ENCODE measurements at regions not wholly inside any gene's neighbourhood (a gene's known extent, or its start where the extent isn't known, plus 50 kb on each side); places are given as distances from the start of the nearest gene placed in this dataset.

GRCh38 chr2:118291251-118291880, 203.1 kb downstream of the INSIG2 start:
- TF ChIP-seq, protein P1, sequence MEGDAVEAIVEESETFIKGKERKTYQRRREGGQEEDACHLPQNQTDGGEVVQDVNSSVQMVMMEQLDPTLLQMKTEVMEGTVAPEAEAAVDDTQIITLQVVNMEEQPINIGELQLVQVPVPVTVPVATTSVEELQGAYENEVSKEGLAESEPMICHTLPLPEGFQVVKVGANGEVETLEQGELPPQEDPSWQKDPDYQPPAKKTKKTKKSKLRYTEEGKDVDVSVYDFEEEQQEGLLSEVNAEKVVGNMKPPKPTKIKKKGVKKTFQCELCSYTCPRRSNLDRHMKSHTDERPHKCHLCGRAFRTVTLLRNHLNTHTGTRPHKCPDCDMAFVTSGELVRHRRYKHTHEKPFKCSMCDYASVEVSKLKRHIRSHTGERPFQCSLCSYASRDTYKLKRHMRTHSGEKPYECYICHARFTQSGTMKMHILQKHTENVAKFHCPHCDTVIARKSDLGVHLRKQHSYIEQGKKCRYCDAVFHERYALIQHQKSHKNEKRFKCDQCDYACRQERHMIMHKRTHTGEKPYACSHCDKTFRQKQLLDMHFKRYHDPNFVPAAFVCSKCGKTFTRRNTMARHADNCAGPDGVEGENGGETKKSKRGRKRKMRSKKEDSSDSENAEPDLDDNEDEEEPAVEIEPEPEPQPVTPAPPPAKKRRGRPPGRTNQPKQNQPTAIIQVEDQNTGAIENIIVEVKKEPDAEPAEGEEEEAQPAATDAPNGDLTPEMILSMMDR (IDR thresholded peaks at IDR 0.05): no peak
- TF ChIP-seq EZH2phosphoT487 (IDR thresholded peaks at IDR 0.05; ENCODE audit: borderline replicate concordance, low read depth): no peak
- TF ChIP-seq NFIC (IDR thresholded peaks at IDR 0.05; ENCODE audit: borderline replicate concordance): no peak
- TF ChIP-seq RFX5 (IDR thresholded peaks at IDR 0.05; ENCODE audit: low read length): no peak
- TF ChIP-seq RAD21 (IDR thresholded peaks at IDR 0.05; ENCODE audit: low read length): no peak
- no peak for TF ChIP-seq GABPA (IDR thresholded peaks at IDR 0.05; ENCODE audit: low read depth)
- TF ChIP-seq REST (IDR thresholded peaks at IDR 0.05; ENCODE audit: low read depth, low read length): no peak
- TF ChIP-seq POLR2AphosphoS5 (IDR thresholded peaks at IDR 0.05; ENCODE audit: low read depth, low read length): no peak
- TF ChIP-seq EP300 (IDR thresholded peaks at IDR 0.05; ENCODE audit: borderline replicate concordance in 1 of 2, low read depth in 1 of 2, low read length in 1 of 2): no peak
- TF ChIP-seq TAF1 (IDR thresholded peaks at IDR 0.05; ENCODE audit: borderline replicate concordance, low read depth, low read length): no peak
- TF ChIP-seq RCOR1 (IDR thresholded peaks at IDR 0.05; ENCODE audit: low read length): no peak
